DND-41 (cell line): ENCODE measurements at regions not wholly inside any gene's neighbourhood (a gene's known extent, or its start where the extent isn't known, plus 50 kb on each side); places are given as distances from the start of the nearest gene placed in this dataset.

ENCODE experiments used
- EZH2 ChIP-seq: IDR thresholded peaks from 3 replicates; pipeline ENCODE4 v1.6.1; 2012; ENCODE audit warnings: borderline replicate concordance, low read depth, mild to moderate bottlenecking, moderate library complexity, low read length, inconsistent platforms; ENCODE audit not compliant: severe bottlenecking
- TF ChIP-seq, protein P1 (sequence below): IDR thresholded peaks from 2 replicates; pipeline ENCODE4 v1.5.1; 2012; ENCODE audit warnings: borderline replicate concordance, low read length, moderate library complexity, mild to moderate bottlenecking; ENCODE audit not compliant: poor library complexity, severe bottlenecking; ENCODE audit errors: extremely low read depth

DNA sequence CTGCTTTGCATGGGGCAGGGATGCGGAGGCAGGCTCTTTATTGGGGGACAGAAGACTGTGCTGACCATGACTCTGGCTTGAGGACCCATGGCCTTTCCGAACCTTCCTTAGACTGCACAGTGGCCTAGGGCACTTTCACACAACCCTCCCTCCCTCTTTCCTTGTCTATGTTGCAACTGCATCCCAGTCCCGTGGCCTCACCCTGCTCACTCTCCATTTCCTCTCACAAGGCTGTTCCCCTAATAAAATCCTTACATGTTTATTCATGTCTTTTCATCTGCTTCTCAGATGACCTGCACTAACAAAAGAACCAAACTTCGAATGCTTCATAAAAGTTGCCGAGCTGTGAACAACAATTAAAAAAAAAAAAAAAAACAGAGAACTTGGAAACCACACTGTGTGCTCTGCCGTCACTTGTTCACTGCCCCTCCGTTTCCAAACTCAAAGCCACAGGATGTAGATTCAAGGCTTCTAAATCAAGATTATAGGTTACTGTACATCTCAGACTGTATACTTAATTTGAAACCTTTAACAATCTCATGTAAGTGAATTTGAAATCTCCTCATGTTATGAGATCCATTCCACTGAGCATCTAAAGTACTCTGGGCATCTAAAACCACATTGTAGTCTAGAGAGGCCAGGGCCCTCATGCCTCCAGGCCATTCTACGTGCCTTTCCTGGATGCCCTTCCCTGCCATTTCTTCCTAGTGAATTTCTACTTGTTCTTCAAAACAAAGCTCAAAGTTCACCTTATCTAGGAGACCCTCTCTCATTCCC is 265.9 kb downstream of the SNX13 start:
- TF ChIP-seq, protein P1, sequence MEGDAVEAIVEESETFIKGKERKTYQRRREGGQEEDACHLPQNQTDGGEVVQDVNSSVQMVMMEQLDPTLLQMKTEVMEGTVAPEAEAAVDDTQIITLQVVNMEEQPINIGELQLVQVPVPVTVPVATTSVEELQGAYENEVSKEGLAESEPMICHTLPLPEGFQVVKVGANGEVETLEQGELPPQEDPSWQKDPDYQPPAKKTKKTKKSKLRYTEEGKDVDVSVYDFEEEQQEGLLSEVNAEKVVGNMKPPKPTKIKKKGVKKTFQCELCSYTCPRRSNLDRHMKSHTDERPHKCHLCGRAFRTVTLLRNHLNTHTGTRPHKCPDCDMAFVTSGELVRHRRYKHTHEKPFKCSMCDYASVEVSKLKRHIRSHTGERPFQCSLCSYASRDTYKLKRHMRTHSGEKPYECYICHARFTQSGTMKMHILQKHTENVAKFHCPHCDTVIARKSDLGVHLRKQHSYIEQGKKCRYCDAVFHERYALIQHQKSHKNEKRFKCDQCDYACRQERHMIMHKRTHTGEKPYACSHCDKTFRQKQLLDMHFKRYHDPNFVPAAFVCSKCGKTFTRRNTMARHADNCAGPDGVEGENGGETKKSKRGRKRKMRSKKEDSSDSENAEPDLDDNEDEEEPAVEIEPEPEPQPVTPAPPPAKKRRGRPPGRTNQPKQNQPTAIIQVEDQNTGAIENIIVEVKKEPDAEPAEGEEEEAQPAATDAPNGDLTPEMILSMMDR = no peak
- TF ChIP-seq EZH2 = no peak
